ENCODE measurements at regions not wholly inside any gene's neighbourhood (a gene's known extent, or its start where the extent isn't known, plus 50 kb on each side); places are given as distances from the start of the nearest gene placed in this dataset.
A peak's percentile ranks its signal among the peaks of the same experiment; 100 is the strongest.

DNA sequence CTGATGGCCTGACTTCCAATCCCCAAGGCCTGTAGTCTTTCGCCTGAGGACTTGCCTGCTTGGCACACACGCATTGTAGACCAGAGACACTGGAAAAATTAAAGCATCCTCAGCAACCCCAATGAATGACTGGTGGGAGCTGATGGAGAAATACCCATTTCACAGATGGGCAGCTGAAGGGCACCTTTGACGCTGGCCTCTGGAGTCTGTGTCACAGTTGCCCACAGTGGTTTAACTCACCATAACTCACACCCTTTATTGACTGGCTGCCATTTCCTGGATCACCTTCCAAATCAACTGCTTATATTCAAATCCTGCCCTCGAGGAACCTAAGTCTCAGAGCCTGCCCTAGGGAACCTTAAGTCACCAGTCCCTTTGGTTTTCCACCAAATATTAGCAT lies 183.1 kb downstream of the SHQ1 start:
- no peak for DNase-seq (ENCODE audit: low read depth)
- TF ChIP-seq, protein P1, sequence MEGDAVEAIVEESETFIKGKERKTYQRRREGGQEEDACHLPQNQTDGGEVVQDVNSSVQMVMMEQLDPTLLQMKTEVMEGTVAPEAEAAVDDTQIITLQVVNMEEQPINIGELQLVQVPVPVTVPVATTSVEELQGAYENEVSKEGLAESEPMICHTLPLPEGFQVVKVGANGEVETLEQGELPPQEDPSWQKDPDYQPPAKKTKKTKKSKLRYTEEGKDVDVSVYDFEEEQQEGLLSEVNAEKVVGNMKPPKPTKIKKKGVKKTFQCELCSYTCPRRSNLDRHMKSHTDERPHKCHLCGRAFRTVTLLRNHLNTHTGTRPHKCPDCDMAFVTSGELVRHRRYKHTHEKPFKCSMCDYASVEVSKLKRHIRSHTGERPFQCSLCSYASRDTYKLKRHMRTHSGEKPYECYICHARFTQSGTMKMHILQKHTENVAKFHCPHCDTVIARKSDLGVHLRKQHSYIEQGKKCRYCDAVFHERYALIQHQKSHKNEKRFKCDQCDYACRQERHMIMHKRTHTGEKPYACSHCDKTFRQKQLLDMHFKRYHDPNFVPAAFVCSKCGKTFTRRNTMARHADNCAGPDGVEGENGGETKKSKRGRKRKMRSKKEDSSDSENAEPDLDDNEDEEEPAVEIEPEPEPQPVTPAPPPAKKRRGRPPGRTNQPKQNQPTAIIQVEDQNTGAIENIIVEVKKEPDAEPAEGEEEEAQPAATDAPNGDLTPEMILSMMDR (IDR thresholded peaks at IDR 0.05; ENCODE audit: insufficient read depth, low read length, poor library complexity, severe bottlenecking), result no peak
- H3K36me3 ChIP-seq (ENCODE audit: control insufficient read depth, insufficient read depth, low read length), result no peaks in the 10 kb centered on the region
- no peaks in the 10 kb centered on the region for H3K27me3 ChIP-seq (ENCODE audit: control insufficient read depth, insufficient read depth, low read length)
- no peak overlapping the region for H3K4me3 ChIP-seq (ENCODE audit: low read depth, low read length)

GRCh38 chr3:72664184-72664975 lies 183.9 kb downstream of the SHQ1 start:
- no peak for DNase-seq (ENCODE audit: low read depth)
- TF ChIP-seq, protein P1 (IDR thresholded peaks at IDR 0.05; ENCODE audit: insufficient read depth, low read length, poor library complexity, severe bottlenecking), result no peak
- no peaks in the 10 kb centered on the region for H3K27me3 ChIP-seq (ENCODE audit: control insufficient read depth, insufficient read depth, low read length)

GRCh38 chr3:72663429-72663828 lies 184.8 kb downstream of the SHQ1 start:
- Histone ChIP-seq H3K4me3 (ENCODE audit: low read depth, low read length) (no peak overlapping the region), H3K36me3 (ENCODE audit: control insufficient read depth, insufficient read depth, low read length) (no peaks in the 10 kb centered on the region), H3K27me3 (ENCODE audit: control insufficient read depth, insufficient read depth, low read length) (no peaks in the 10 kb centered on the region)
- TF ChIP-seq, protein P1 (IDR thresholded peaks at IDR 0.05; ENCODE audit: insufficient read depth, low read length, poor library complexity, severe bottlenecking), result no peak
- no peak for DNase-seq (ENCODE audit: low read depth)

More at GRCh38 chr3:72664184-72664975, 183.9 kb downstream of the SHQ1 start:
- Histone ChIP-seq H3K4me3 (ENCODE audit: low read depth, low read length) (no peak overlapping the region), H3K36me3 (ENCODE audit: control insufficient read depth, insufficient read depth, low read length) (no peaks in the 10 kb centered on the region)

GRCh38 chr3:72661115-72661457 lies 187.2 kb downstream of the SHQ1 start:
- peak; percentile 43 for DNase-seq (ENCODE audit: low read depth)
- H3K36me3 ChIP-seq (ENCODE audit: control insufficient read depth, insufficient read depth, low read length), result no peaks in the 10 kb centered on the region

GRCh38 chr3:72660270-72661114 lies 187.8 kb downstream of the SHQ1 start:
- Histone ChIP-seq H3K27me3 (ENCODE audit: control insufficient read depth, insufficient read depth, low read length) (peaks cover 2% of the 10 kb centered on the region), H3K4me3 (ENCODE audit: low read depth, low read length) (no peak overlapping the region), H3K36me3 (ENCODE audit: control insufficient read depth, insufficient read depth, low read length) (no peaks in the 10 kb centered on the region)
- no peak for DNase-seq (ENCODE audit: low read depth)
- TF ChIP-seq, protein P1 (IDR thresholded peaks at IDR 0.05; ENCODE audit: insufficient read depth, low read length, poor library complexity, severe bottlenecking), result no peak

More at GRCh38 chr3:72661115-72661457, 187.2 kb downstream of the SHQ1 start:
- no peak overlapping the region for H3K4me3 ChIP-seq (ENCODE audit: low read depth, low read length)
- no peaks in the 10 kb centered on the region for H3K27me3 ChIP-seq (ENCODE audit: control insufficient read depth, insufficient read depth, low read length)
- TF ChIP-seq, protein P1 (IDR thresholded peaks at IDR 0.05; ENCODE audit: insufficient read depth, low read length, poor library complexity, severe bottlenecking), result no peak

Measured in kidney epithelial cell (primary cell).